GM18858 (cell line): ENCODE measurements at regions not wholly inside any gene's neighbourhood (a gene's known extent, or its start where the extent isn't known, plus 50 kb on each side); places are given as distances from the start of the nearest gene placed in this dataset.
"Not testable (repeated sequence)": the region's sequence is repeated elsewhere in the genome, so short reads cannot be mapped to it uniquely, and the experiment has no call there.

ENCODE experiments used
- ATAC-seq: cut with Tn5 transposase; IDR thresholded peaks from one replicate; pipeline ENCODE4 v1.9.1; 2021; ENCODE audit not compliant: unreplicated experiment

DNA sequence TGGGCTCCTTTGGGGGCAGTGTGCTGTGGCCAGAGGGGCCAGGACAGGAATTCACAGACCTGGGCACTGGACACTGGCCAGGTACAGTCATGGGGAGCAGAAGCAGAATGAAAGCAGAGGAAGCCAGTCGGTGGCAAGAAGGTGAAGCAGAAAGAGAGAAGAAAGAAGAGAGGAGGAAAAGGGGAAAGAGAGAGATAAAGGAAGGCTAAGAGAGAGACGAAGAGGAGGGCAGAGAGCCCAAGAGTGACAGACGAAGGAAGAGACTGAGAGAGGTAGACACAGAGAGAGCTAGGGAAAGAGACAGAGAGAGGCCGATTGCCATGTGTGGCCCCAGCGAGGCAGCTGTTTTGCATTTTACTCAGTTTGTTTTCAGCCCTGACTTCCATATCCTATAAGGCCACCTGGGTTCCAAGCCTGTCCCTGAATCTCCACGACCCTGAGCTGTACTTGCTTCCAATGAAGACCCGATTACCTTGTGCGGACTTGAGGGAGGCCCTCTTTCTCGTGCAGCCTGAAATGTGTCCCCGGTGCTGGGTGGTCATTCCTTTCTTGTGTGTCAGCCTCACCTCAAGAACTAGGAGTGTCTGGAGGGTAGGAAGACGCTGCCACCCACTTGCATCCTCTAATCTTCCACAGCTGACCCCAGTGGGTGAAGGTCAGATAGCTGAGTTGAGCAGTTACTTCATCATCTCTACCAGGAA lies 73.9 kb downstream of the LSM3 start:
- ATAC-seq = no peak

DNA sequence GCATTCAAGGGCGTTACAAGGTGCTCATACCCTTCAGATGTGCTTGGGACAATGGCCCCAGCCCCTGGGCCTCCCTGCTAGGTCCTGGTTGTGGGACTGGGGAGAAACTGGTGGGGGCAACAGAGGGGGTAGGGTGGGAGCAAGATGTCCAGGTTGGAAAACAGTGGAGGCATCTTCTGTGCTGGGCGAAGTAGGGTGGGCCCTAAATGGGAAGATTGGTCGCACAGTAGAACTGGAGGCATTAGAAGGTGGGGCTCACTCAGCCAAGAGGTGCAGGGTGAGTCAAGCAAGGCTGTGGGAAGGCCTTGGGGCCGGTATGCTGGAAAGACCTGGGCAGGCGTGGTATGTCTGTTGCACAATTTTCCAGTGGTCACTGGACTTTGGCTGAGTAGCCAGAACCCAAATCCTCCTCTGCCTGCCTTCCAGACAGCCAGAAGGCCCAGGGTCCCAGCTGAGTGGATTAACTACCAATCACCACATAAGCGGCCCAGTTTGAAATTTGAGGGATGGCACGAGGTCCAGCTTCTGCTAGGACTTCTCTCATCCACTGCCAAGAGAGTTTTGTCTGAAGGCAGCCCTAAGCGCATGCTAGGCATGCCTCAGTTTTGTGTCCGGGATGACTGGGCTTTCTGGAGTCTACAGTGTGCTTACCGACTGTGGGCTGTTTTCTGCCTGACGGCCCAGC lies 74.5 kb downstream of the LSM3 start:
- no peak for ATAC-seq

DNA sequence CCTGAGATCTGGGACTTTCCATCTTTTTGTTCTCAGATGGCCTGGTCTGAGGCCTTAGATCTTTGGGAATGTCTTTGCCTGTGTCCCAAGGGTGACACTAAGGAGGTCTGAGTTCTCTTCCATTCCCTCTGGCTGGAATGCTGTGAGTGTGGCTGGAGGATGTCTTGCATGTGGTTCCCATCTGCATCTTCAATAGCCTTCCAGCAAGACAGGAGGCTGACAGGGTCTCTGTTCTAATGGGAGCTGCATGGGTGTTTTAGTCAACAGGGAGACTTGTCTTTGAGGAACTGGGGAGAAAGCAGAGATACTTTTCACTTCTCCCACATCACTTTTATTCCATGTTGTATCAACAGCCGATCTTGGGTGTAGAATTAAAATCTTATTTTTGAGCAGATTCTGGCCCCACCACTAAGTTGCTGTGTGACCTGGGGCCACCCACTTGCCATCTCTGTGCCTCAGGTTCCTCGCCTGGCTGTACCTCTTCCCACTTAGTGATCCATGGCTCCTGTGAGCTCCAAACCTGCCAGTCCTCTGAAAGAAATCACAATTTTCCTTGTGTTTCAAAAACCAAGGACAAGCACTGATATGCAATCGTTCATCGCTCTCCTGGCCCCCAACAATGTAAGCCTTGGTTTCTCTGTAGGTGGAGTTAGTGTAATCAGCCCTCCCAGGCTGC lies 75.2 kb downstream of the LSM3 start:
- ATAC-seq = no peak

DNA sequence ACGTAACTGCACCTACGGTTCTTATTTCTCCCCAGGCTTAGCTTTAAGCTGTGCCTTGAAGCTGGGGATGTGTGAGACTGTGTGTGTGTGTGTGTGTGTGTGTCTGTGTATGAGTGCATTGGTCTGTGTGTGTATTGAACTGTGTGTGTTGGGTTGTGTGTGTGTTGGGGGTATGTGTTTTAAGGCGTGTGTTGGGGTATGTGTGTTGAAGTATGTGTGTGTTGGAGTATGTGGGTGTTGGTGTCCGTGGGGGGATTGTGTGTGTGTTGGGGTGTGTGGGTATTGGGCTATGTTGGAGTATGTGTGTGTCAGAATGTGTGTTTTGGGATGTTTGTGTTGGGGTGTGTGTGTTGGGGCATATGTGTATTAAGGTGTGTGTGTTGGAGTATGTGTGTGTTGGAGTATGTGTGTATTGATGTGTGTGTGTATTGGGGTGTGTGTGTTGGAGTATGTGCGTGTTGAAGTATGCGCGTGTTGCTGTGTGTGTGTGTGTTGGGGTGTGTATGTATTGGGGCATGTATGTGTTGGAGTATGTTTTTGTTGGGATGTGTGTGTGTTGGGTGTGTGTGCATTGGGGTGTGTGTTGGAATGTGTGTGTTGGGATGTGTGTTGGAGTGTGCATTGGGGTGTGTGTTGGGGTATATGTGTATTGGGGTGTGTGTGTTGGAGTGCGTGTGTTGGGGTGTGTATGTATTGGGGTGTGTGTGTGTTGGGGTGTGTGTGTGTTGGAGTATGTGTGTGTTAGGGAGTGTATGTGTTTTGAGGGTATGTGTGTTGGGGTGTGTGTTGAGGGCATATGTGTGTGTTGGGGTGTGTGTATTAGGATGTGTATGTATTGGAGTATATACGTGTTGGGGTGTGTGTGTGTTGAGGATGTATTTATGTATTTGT lies 76.4 kb downstream of the LSM3 start:
- no peak for ATAC-seq

DNA sequence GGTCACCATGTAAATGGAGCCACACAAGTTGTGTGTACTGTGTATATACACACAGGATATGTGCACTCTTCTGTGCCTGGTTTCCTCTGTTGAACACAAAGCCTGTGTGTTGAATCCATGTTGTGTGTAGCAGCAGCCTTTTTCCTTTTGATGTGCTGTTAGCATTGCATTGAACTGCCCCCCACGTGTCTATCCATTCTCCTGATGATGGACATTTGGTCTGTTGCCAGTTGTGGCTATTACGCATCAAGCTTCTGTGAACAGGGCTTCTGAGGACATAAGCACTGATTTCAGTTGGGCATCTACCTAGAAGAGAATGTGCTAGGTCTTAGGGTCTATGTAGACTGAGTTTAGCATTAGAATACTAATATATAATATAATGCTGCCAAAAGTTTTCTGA lies 77.4 kb downstream of the LSM3 start:
- no peak for ATAC-seq

DNA sequence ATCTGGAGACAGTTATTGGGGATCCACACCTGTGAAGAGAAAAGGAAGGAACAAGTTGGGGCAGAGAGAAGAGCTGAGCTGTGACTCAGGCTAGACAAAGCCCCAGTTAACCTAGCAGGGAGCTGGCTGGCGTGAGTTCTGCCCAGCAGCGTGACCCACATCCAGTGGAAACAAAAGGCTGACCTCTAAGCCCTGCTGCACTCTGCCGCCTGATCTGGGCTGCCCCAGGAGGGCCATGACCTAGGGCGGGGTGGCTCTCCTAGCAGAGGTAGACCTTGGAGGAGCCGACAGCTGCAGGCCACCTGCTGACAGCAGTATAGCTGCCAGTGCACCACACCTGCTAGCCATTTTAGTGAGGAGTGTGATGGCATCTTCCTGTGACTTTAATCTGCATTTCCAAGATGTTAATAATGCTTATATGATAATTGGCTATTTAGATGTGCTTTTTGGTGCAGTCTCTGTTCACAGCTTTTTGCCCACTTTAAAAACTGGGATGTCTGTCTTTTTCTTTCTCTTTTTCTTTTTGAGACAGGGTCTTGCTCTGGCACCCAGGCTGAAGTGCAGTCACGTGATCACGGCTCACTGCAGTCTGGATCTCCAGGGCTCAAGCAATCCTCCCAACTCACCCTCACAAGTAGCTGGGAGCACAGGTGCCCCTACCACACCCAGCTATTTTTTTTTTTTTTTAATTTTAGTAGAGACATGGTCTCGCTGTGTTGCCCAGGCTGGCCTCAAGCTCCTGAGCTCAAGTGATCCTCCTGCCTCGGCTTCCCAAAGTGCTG lies 78.1 kb downstream of the LSM3 start:
- ATAC-seq = no peak

GRCh38 chr3:14258906-14259904 lies 80.6 kb downstream of the LSM3 start:
- ATAC-seq = no peak

DNA sequence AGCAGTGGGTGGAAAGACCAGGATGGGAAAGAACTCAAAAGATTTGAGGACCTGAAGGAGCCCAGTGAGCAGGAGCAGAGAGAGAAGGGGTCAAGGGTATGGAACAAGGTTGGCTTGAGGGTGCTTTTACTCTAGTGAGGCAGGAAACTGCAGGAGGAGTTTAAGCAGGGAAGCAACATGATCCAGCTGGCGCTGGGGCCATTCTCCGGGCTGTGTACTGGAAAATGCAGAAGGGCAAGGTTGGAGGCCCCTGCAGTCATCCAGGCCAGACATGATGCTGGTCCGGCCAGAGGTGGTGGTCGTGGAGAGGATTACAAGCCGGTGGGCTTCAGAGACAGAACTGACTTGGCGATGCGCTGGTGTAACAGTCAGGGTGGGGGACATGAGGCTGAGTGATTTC lies 81.8 kb downstream of the LSM3 start:
- ATAC-seq = no peak

DNA sequence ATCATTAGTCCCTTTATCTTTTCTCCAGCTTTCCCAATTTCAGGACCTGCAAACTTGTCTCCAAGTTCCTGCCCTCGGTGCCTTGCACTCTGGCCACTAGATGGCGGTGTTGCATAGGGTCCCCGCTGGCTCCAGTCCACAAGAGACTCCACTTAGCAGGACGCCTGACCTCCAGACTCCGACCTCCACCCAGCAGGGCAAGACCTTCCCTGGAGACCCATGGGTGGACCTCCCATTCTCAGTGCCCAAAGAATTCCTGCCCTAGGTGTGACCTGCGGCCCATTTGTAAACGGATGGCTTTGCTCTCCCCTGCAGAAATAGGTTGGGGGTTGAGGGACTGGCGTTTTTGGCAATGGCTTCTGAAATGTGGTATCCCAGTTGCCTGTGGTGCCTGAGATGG lies 82.6 kb downstream of the LSM3 start:
- no peak for ATAC-seq

GRCh38 chr3:14262212-14262611 lies 83.6 kb downstream of the LSM3 start:
- no peak for ATAC-seq

DNA sequence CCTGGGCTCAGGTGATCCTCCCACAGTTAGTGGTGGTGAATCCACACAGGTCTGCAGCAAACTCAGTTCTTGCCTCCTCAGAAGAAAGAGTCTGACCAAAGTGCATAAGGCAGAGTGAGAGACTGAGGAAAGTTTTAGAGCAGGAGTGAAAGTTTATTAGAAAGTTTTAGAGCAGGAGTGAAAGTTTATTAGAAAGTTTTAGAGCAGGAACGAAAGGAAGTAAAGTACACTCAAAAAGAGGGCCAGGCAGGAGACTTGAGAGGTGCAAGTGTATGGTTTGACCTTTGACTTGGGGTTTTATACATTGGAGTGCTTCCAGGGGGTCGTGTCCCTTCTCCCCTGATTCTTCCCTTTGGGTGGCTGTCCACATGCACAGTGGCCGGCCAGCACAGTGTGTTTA lies 84.2 kb downstream of the LSM3 start:
- ATAC-seq = no peak

DNA sequence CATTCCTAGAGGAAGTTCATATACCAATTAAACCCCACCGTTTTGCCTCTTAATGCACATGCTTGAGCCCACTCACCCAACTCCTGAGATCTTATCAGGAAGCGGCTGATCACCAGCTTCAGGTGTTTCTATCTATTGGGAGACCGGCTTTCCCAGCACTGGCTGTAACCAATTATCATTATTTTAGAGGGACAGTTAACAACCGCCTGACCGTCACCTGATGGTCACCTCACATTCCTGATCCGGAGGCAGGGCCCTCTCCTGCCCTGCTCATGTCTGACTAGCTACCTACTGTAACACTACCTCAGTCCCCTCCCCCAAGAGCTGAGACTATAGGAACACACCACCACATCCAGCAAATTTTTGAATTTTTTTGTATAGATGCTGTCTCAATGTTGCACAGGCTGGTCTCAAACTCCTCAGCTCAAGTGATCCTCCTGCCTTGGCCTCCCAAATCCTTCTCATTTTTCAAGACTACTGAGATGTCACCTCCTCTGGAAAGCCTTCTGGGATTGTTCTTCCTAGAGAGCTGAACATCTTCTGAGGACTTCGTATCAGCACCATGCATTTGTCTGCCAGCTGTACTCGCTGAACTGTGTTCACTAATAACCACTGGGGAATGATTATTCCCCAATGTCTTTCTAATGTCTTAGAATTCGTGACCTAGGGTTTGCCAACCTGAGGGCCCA lies 84.8 kb downstream of the LSM3 start:
- ATAC-seq = no peak

DNA sequence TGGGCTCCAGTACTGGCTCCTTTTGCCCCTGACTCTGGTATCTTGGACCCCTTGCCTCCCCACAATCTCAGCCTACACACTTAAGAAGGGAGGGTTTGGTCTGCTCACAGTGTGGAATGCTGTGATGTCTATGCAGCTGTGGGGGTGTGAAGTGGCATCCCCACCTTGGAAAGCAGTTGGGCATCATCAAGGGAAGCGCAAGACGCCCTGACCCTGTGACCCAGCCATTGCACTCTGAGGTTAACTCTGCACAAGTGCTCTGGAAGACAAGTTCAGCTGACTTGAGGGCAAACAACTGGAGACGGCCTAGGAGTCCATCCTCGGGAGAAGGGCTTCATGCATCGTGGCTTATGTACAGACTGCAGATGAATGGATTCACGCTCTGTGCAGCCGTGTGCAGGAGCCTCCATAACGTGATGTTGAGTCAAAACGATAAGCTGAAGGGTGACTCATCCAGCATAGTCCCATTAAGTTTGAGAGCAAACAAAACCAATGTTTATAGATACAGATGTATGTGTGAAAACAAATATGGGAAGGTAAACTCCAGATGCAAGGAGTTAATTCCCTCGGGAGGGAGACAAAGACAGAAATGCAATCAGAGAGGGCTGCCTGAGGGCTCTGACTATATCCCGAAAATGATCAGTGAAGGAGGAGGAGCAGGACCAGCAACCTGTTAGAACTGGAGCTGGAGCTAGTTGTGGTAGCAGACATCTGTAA lies 86.8 kb downstream of the LSM3 start:
- no peak for ATAC-seq

DNA sequence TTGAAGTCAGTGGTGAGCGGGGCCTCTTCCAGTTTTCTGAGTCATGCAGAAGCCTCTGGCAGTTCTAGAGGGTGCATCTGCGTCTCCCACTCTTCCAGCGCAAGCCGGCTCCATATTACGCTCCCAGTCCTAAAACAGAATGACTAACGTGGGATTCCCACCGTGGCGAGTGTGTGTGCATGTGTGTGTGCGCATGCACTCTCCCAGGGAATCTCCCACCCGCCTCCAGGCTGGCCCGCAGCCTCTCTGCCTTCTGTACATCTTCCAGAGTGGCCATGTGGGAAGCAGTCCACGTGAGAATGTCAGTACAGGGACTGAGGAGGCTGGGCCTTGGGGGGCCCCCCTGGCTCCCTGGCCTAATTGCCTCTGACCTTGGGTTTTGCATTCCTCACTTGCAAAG lies 87.7 kb downstream of the LSM3 start:
- no peak for ATAC-seq

DNA sequence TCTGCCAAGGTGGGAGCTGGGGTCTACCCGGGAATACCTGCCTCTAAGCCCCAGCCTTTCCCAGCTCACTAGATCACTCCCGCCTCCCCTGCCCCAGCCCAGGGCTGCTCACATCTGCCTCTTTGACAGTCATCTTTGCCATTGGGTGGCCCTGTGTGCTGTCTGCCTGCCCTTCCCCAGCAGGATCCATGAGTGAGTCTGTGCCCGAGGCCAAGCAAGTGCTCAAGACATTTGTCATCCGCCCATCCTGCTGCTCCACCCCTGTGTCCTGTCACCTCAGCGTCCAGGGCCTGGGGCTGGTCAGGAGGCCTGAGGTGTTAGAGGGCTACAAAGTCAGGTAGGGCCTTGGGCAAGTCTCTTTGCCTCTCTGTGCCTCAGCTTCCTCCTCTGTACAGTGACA lies 89.4 kb downstream of the LSM3 start:
- no peak for ATAC-seq

- no peak for ATAC-seq
Measured at GRCh38 chr3:14268897-14269296, 90.3 kb downstream of the LSM3 start.

GRCh38 chr3:14272041-14272958 lies 93.7 kb downstream of the LSM3 start:
- not testable (repeated sequence) for ATAC-seq
